ENCODE measurements at regions not wholly inside any gene's neighbourhood (a gene's known extent, or its start where the extent isn't known, plus 50 kb on each side); places are given as distances from the start of the nearest gene placed in this dataset.

DNA sequence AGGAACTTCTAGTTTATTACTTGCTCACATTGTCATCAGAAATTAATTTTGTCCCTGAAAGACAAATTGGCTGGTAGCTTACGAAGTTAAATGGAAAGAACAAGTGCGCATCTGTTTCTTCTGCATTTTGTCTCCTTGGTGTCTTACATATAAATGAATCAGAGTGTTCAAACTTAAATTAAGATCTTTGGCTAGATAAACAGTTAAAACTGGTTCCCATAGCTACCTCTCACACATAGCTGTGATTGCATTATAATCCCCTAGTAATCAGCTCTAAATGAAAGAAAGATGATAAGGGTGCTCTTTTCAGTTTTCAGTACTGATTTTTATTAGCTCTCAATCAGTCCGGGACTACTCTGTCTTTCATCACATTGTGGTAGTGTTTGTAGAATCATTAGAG lies 124.2 kb upstream of the LMO4 start:
- Histone ChIP-seq H3K4me1 (no peaks in the 10 kb centered on the region), H3K36me3 (no peaks in the 10 kb centered on the region), H3K4me3 (no peak overlapping the region), H3K27ac (replicated peaks) (no peak overlapping the region), H3K27me3 (ENCODE audit: low read depth) (peaks cover 4% of the 10 kb centered on the region), H3K9me3 (replicated peaks) (no peaks in the 10 kb centered on the region)
- no peak for DNase-seq
- intact Hi-C loops (cut with micrococcal nuclease) = no loop called here
- TF ChIP-seq, protein P1, sequence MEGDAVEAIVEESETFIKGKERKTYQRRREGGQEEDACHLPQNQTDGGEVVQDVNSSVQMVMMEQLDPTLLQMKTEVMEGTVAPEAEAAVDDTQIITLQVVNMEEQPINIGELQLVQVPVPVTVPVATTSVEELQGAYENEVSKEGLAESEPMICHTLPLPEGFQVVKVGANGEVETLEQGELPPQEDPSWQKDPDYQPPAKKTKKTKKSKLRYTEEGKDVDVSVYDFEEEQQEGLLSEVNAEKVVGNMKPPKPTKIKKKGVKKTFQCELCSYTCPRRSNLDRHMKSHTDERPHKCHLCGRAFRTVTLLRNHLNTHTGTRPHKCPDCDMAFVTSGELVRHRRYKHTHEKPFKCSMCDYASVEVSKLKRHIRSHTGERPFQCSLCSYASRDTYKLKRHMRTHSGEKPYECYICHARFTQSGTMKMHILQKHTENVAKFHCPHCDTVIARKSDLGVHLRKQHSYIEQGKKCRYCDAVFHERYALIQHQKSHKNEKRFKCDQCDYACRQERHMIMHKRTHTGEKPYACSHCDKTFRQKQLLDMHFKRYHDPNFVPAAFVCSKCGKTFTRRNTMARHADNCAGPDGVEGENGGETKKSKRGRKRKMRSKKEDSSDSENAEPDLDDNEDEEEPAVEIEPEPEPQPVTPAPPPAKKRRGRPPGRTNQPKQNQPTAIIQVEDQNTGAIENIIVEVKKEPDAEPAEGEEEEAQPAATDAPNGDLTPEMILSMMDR (IDR thresholded peaks at IDR 0.05; ENCODE audit: borderline replicate concordance) = no peak

DNA sequence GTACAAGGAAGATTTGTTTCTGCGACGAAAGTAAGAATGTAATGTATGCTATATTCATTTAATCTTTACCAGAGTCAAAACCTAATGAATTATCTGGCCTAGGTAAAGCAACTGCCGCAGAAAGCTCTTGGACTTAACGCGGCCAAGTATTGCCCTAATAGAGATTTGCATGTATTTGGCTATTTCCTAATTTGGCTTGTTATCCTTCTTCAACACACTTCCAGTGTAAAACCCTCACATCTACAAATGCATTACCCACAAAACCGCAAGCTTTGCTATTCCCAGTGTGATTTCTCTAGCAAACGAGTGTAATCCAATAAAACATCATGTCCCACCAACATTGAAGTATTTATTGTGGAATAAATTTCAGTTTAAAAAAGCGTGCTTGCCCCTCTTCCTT lies 123.8 kb upstream of the LMO4 start:
- Histone ChIP-seq H3K9me3 (replicated peaks) (no peaks in the 10 kb centered on the region), H3K27me3 (ENCODE audit: low read depth) (peaks cover 4% of the 10 kb centered on the region), H3K36me3 (no peaks in the 10 kb centered on the region), H3K4me3 (no peak overlapping the region), H3K27ac (replicated peaks) (no peak overlapping the region), H3K4me1 (no peaks in the 10 kb centered on the region)
- DNase-seq = no peak
- intact Hi-C loops (cut with micrococcal nuclease) = no loop called here
- TF ChIP-seq, protein P1 (IDR thresholded peaks at IDR 0.05; ENCODE audit: borderline replicate concordance) = no peak

DNA sequence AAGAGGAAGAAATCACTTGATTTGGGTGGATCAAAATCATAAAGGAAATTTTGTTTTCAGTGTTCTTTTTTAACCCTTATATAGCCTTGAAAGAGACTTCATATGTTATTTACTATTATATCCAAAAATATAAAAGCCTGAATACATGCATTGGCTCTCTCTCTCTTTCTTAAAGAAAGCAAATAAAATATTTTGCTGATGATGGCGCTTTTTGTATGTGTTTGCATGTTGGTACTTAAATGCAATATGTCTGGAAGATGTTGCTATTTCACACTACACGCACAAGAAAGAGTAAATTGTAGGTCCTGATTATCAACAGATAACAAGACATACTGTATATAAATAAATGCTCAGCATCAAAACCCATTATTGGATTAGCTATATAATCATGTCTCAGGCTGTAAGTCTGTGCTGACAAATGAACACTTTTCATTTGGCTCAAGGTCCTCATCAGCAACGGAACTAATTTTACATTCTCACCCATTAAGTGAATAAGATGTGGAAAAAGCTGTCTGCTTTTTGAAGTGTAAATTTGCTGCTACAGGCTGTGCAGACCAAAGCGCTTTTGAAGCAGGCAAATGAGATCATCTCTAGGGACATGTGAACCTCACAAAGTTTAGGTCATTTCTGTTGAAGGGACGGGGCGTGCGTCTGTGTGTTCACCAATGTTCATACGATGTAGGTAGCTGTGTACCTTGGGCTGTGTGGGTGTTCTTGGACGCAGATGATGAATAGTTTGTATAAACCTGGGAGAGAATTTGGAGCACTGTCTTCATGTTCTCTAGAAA lies 122.4 kb upstream of the LMO4 start:
- no peak overlapping the region for H3K27ac ChIP-seq (replicated peaks)
- H3K9me3 ChIP-seq (replicated peaks) = no peaks in the 10 kb centered on the region
- H3K4me3 ChIP-seq = no peak overlapping the region
- H3K36me3 ChIP-seq = no peaks in the 10 kb centered on the region
- intact Hi-C loops (cut with micrococcal nuclease) = no loop called here
- no peak for DNase-seq
- H3K4me1 ChIP-seq = no peaks in the 10 kb centered on the region
- no peaks in the 10 kb centered on the region for H3K27me3 ChIP-seq (ENCODE audit: low read depth)
- TF ChIP-seq, protein P1 (IDR thresholded peaks at IDR 0.05; ENCODE audit: borderline replicate concordance) = no peak

DNA sequence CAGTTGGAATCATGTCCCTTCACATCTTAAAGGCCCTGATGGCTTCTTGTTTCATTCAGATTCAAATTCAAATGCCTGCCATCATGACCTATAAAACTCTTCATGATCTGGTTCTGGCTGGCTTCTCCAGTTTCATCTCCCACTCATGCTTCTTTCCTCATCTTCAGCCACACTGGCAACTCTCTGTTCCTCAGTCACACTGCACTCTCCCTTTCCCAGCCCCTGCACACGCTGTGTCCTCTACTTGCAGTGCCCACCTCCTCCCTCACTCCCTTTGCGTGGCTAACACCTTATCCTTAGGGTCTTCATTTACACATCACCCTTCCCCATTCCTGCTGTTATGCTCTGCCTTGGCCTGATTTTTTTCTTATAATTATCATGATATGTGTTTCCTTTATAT lies 120.6 kb upstream of the LMO4 start:
- Histone ChIP-seq H3K27ac (replicated peaks) (no peak overlapping the region), H3K4me1 (no peaks in the 10 kb centered on the region), H3K27me3 (ENCODE audit: low read depth) (no peaks in the 10 kb centered on the region), H3K9me3 (replicated peaks) (no peaks in the 10 kb centered on the region), H3K36me3 (no peaks in the 10 kb centered on the region), H3K4me3 (no peak overlapping the region)
- no peak for DNase-seq
- TF ChIP-seq, protein P1 (IDR thresholded peaks at IDR 0.05; ENCODE audit: borderline replicate concordance) = no peak
- intact Hi-C loops (cut with micrococcal nuclease) = no loop called here

DNA sequence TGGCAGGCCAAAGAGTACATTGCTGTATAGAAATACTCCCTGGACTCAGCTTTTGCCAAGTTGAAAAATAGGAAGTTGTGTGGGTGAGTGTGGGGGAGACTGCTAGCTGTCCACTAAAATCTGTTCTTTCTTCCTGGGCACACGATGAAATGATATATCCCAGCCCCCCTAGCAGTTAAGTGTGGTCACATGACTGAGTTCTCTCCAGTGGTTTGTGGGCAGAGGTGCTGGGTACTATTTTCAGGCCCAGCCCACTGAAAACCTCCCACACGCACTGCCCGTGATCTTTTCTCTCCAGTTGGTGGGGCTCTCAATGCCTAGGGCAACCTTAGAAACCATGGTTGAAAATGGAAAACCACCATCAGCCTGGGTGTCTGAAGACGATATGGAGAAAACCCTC lies 119.7 kb upstream of the LMO4 start:
- H3K4me1 ChIP-seq = no peaks in the 10 kb centered on the region
- H3K9me3 ChIP-seq (replicated peaks) = no peaks in the 10 kb centered on the region
- no peaks in the 10 kb centered on the region for H3K27me3 ChIP-seq (ENCODE audit: low read depth)
- no peak overlapping the region for H3K4me3 ChIP-seq
- TF ChIP-seq, protein P1 (IDR thresholded peaks at IDR 0.05; ENCODE audit: borderline replicate concordance) = no peak
- no peak overlapping the region for H3K27ac ChIP-seq (replicated peaks)
- intact Hi-C loops (cut with micrococcal nuclease) = no loop called here
- DNase-seq = no peak
- H3K36me3 ChIP-seq = no peaks in the 10 kb centered on the region
